GM12874 (cell line): ENCODE measurements at regions not wholly inside any gene's neighbourhood (a gene's known extent, or its start where the extent isn't known, plus 50 kb on each side); places are given as distances from the start of the nearest gene placed in this dataset.

Experiments
- CTCF ChIP-seq: IDR thresholded peaks from 2 replicates; pipeline ENCODE4 v1.5.1; 2011; ENCODE audit warnings: low read depth, mild to moderate bottlenecking, control low read depth, low read length, moderate library complexity; ENCODE audit not compliant: insufficient read depth

DNA sequence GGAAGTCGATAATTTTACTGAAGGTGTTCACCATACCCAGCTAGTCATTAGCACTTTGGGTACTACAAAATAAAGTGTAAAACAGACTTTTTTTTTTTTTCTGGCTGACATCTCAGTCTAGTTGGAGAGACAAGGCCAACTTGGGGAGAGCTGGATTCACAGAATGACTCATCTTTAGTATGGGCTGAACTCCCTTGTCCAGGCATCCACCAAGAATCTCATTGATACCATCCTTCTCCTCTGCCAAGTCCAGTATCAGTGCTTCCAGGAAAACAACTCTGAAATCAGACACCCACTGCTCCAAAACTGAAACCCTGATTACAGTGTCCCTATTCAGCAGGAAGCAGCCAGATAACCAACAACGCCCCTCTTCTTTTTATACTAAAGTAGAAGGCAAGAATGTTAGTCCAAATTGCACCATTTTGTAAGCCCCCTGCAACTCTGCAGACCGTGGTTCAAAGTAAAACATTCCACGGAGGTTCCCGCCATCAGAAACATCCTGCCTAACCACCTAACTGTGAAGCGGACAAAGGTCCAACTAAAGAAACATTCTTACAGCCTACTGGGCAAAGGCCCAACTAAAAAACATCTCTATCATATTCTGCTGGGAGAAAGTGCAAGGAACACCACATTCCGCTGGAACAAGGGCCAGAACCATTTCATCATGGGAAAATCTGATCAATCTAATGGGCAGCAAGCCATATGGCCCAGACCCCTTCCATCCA is 728.2 kb downstream of the BRINP1 start:
- TF ChIP-seq CTCF = no peak

- no peak for TF ChIP-seq CTCF
Measured at GRCh38 chr9:118643118-118643517, 726.1 kb downstream of the BRINP1 start.

DNA sequence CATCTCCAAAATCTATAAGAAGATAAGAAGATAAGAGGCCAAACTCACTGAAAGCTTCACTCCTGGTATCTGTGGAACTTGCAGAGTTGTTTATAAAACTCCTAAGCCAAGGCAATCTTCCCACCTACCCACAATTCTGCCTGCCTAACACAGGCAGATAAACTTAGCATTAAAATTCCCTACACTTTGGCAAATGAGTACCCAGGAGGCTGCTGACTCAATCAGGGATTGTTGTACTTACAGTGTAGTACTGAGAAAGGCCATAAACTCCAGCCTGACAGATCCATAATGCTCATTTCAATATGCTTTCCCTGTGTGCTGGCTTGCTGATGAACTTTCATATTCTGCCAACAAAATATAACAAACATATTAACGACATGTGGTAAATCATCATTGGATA is 725.2 kb downstream of the BRINP1 start:
- TF ChIP-seq CTCF = no peak

DNA sequence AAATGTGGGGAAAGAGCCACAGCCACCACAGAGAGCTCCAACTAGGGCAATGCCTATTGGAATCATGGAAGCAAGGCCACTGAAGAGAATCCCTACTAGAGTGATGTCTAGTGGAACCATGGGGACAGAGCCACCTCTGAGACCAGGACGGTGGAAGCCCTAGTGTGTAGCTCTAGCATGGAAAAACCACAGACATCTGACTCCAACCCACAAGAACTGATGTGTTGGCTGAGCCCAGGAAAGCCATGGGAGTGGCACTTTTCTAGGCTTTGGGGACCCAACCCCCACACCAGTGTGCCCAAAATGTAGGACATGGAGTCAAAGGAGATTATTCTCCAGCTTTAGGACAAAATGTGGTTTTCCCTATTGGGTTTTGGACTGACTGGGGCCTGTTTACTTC is 721.9 kb downstream of the BRINP1 start:
- no peak for TF ChIP-seq CTCF

DNA sequence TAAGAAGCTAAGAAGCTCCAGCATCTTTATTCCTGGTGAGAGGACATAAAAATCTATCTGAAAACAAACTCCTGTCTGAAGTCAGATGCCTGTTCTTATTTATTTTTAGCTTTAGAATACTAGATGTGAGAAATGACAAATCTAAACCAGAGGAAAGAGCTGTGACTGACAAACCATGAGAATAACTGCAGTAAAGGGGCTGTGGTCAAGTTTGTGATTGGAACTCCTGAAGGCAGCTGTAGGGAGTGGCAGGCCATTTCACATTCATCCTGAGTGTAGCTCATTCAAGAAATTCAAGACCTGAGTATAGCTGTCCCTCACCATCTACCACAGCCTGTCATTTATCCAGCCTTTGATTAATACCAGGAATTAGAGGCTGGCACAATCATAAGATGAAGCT is 718.8 kb downstream of the BRINP1 start:
- no peak for TF ChIP-seq CTCF

GRCh38 chr9:118651511-118651910 is 717.7 kb downstream of the BRINP1 start:
- no peak for TF ChIP-seq CTCF

DNA sequence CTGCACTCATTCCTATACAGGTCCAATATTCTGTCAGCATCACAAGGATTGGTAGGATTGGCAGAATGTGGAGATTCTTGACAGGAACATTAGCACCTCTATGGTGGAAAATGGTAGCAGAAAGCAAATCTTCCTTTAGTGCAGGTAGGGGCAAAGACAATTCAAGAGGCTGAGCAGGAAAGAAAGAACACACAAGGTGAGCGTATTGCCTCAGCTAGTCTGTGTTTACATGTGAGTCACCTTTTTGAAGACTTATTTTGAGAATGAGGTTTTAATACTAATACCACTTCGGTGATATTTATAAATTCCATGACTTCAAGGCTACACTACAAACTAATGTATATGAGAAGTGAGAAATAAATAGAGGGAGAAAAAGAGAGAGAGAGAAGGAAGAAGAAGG is 717.0 kb downstream of the BRINP1 start:
- TF ChIP-seq CTCF = no peak
